Panc1 (cell line): ENCODE measurements at regions not wholly inside any gene's neighbourhood (a gene's known extent, or its start where the extent isn't known, plus 50 kb on each side); places are given as distances from the start of the nearest gene placed in this dataset.
A peak's percentile ranks its signal among the peaks of the same experiment; 100 is the strongest.

ENCODE experiments used
- ATAC-seq: fragments of 200-7000 bp; cut with Tn5 transposase; 2 replicates; pipeline ENCODE4 v1.9.1; 2020; ENCODE audit warnings: mild to moderate bottlenecking, moderate library complexity
- BruUV-seq: library from RNA; stranded (reverse); fragments of 400-500 nt; replicated peaks from 2 replicates; lab custom pipeline; 2021; lab: Mats Ljungman, UMichigan
- CTCF ChIA-PET: fragments of 300-600 bp; sonication (Branson Sonifier 250); formaldehyde crosslinking; loops from one replicate; lab custom pipeline; 2022; ENCODE audit warnings: antibody characterized with exemption; lab: Charles Lee
- POLR2A ChIA-PET: fragments of 300-600 bp; sonication (Branson Sonifier 250); formaldehyde crosslinking; loops from one replicate; lab custom pipeline; 2022; ENCODE audit warnings: antibody characterized with exemption; lab: Charles Lee
- DNase-seq: peaks from one replicate; pipeline ENCODE4 v3.0.0-alpha.2; 2010; ENCODE audit warnings: low read depth, low spot score
- H3K27ac ChIP-seq: 2 replicates; pipeline ENCODE4 v1.5.1; 2011; ENCODE audit warnings: mild to moderate bottlenecking, low read length, inconsistent platforms
- H3K27me3 ChIP-seq: fragments of 200-500 bp; sonication (Bioruptor generic); 2 replicates; pipeline ENCODE4 v1.6.0; 2014; ENCODE audit warnings: low read length, inconsistent platforms; ENCODE audit not compliant: control insufficient read depth, insufficient read depth
- H3K36me3 ChIP-seq: fragments of 200-500 bp; sonication (Bioruptor generic); 2 replicates; pipeline ENCODE4 v1.5.1; 2014; ENCODE audit warnings: inconsistent platforms, mild to moderate bottlenecking, low read length, moderate library complexity; ENCODE audit not compliant: control insufficient read depth, insufficient read depth
- H3K4me1 ChIP-seq: 2 replicates; pipeline ENCODE4 v1.5.1; 2011; ENCODE audit warnings: inconsistent platforms, mild to moderate bottlenecking, low read length, moderate library complexity; ENCODE audit not compliant: control insufficient read depth, insufficient read depth
- H3K4me3 ChIP-seq, 2 experiments: 2 replicates each; pipeline ENCODE4 v1.5.1; 2011 to 2012; ENCODE audit warnings: low read depth in 2 of 2, low read length in 2 of 2, mild to moderate bottlenecking in 2 of 2, inconsistent platforms in 1 of 2, moderate library complexity in 1 of 2
- H3K9me3 ChIP-seq: fragments of 200-500 bp; sonication (Bioruptor generic); 2 replicates; pipeline ENCODE4 v1.5.1; 2014; ENCODE audit warnings: low read depth, mild to moderate bottlenecking, inconsistent platforms, low read length, moderate library complexity; ENCODE audit not compliant: control insufficient read depth, insufficient read depth
- POLR2AphosphoS5 ChIP-seq: IDR thresholded peaks from 2 replicates; pipeline ENCODE4 v1.6.1; 2012; ENCODE audit warnings: mild to moderate bottlenecking, low read depth, low read length, moderate library complexity
- SIN3A ChIP-seq: IDR thresholded peaks from 2 replicates; pipeline ENCODE4 v1.6.1; 2012; ENCODE audit warnings: low read depth, mild to moderate bottlenecking, low read length, moderate library complexity, borderline replicate concordance; ENCODE audit not compliant: insufficient read depth
- TCF7L2 ChIP-seq: IDR thresholded peaks from 2 replicates; pipeline ENCODE4 v1.6.1; 2011; ENCODE audit warnings: mild to moderate bottlenecking, low read depth, low read length, inconsistent platforms
- in situ Hi-C: cut with HindIII; loops from 2 replicates; pipeline ENCODE4 v1.10.0; 2016; ENCODE audit warnings: low sequenced_read_pairs, low pct_unique_long_range_greater_than_20kb
- intact Hi-C: fragments of 100-400 bp; cut with micrococcal nuclease; formaldehyde crosslinking; loops from one replicate; pipeline ENCODE4 v1.10.0; 2022; ENCODE audit not compliant: unreplicated experiment
- TF ChIP-seq, protein P1 (sequence below), 2 experiments: IDR thresholded peaks; 2 replicates each; pipeline ENCODE4 v1.6.1; 2011 to 2012; ENCODE audit warnings: low read depth in 2 of 2, control low read depth in 1 of 2, low read length in 1 of 2, mild to moderate bottlenecking in 1 of 2, moderate library complexity in 1 of 2; ENCODE audit not compliant: insufficient read depth in 1 of 2
- TF ChIP-seq, protein P2 (sequence below): fragments of 450-650 bp; IDR thresholded peaks from 2 replicates; pipeline ENCODE4 v1.5.1; 2017; ENCODE audit warnings: mild to moderate bottlenecking

DNA sequence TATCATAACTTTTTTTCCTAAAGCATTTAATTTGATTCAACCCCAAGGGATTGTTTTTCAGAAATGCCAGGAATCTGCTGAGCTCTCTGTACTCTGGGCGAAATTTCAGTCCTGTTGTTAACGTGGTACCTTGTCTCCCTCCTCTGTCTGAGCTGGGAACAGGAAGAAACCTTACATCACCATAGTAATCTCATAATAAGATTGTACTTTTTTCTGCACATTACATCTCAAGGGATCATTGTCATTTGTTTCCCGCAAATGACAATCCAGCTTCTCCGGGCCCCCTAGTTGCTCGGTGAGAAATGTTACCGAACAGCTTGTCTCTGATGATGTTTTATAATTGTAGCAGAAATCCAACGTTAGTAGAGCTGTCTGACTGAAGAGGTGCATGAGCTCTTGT lies 152.7 kb upstream of the ERCC4 start:
- H3K27ac ChIP-seq = no peak overlapping the region
- ChIA-PET POLR2A (no interaction called here), CTCF (interaction anchor here (0.9 kb wide), 1 partner anchor 107 kb away, joined by 3 read pairs; no protein-coding TSS in a partner anchor)
- no TSS peak for BruUV-seq
- no peaks in the 10 kb centered on the region for H3K9me3 ChIP-seq
- DNase-seq (no peak), ATAC-seq (peak; percentile 65; the same call in 1 of the 2 replicates)
- intact Hi-C loops = no loop called here
- peaks cover 5% of the 10 kb centered on the region; the same call in 1 of the 2 replicates for H3K27me3 ChIP-seq
- in situ Hi-C loops = no loop called here
- no peaks in the 10 kb centered on the region for H3K36me3 ChIP-seq
- H3K4me1 ChIP-seq = no peaks in the 10 kb centered on the region
- H3K4me3 ChIP-seq = no peak overlapping the region
- TF ChIP-seq, protein P1, sequence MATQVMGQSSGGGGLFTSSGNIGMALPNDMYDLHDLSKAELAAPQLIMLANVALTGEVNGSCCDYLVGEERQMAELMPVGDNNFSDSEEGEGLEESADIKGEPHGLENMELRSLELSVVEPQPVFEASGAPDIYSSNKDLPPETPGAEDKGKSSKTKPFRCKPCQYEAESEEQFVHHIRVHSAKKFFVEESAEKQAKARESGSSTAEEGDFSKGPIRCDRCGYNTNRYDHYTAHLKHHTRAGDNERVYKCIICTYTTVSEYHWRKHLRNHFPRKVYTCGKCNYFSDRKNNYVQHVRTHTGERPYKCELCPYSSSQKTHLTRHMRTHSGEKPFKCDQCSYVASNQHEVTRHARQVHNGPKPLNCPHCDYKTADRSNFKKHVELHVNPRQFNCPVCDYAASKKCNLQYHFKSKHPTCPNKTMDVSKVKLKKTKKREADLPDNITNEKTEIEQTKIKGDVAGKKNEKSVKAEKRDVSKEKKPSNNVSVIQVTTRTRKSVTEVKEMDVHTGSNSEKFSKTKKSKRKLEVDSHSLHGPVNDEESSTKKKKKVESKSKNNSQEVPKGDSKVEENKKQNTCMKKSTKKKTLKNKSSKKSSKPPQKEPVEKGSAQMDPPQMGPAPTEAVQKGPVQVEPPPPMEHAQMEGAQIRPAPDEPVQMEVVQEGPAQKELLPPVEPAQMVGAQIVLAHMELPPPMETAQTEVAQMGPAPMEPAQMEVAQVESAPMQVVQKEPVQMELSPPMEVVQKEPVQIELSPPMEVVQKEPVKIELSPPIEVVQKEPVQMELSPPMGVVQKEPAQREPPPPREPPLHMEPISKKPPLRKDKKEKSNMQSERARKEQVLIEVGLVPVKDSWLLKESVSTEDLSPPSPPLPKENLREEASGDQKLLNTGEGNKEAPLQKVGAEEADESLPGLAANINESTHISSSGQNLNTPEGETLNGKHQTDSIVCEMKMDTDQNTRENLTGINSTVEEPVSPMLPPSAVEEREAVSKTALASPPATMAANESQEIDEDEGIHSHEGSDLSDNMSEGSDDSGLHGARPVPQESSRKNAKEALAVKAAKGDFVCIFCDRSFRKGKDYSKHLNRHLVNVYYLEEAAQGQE (IDR thresholded peaks at IDR 0.05; ENCODE audit: insufficient read depth in 1 of 2, low read depth in 2 of 2, low read length in 1 of 2) = no peak
- no peak for TF ChIP-seq SIN3A
- no peak for TF ChIP-seq TCF7L2
- TF ChIP-seq, protein P2, sequence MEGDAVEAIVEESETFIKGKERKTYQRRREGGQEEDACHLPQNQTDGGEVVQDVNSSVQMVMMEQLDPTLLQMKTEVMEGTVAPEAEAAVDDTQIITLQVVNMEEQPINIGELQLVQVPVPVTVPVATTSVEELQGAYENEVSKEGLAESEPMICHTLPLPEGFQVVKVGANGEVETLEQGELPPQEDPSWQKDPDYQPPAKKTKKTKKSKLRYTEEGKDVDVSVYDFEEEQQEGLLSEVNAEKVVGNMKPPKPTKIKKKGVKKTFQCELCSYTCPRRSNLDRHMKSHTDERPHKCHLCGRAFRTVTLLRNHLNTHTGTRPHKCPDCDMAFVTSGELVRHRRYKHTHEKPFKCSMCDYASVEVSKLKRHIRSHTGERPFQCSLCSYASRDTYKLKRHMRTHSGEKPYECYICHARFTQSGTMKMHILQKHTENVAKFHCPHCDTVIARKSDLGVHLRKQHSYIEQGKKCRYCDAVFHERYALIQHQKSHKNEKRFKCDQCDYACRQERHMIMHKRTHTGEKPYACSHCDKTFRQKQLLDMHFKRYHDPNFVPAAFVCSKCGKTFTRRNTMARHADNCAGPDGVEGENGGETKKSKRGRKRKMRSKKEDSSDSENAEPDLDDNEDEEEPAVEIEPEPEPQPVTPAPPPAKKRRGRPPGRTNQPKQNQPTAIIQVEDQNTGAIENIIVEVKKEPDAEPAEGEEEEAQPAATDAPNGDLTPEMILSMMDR = peak; percentile 46; the same call in 1 of the 2 replicates
- no peak for TF ChIP-seq POLR2AphosphoS5

DNA sequence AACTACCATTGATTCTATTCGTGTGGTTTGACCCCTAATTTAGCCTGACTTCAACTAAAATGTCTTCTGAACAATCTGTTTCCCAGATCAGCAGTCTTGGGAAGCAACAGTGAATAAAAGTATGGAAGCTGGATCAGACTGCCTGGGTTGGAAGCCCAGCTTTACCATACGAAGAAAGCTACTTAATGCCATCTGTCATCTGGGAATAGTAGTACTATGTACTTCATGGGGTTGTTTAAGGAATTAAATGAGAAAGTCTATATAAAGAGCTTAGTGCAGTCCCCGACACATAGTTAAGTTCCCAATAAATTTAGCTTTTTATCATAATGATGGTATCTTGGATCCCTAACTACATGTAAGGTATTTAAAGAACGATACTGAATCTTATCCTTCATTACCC lies 151.5 kb upstream of the ERCC4 start:
- no peak for TF ChIP-seq POLR2AphosphoS5
- TF ChIP-seq, protein P1 (IDR thresholded peaks at IDR 0.05; ENCODE audit: insufficient read depth in 1 of 2, low read depth in 2 of 2, low read length in 1 of 2) = no peak
- no peak for TF ChIP-seq SIN3A
- TF ChIP-seq, protein P2 = no peak
- TF ChIP-seq TCF7L2 = no peak
- ATAC-seq (no peak), DNase-seq (no peak)
- Histone ChIP-seq H3K4me1 (no peaks in the 10 kb centered on the region), H3K9me3 (no peaks in the 10 kb centered on the region), H3K27me3 (peaks cover 8% of the 10 kb centered on the region), H3K4me3 (no peak overlapping the region), H3K36me3 (no peaks in the 10 kb centered on the region), H3K27ac (no peak overlapping the region)
- BruUV-seq = no TSS peak
- intact Hi-C loops = no loop called here
- in situ Hi-C loops = no loop called here
- POLR2A ChIA-PET = no interaction called here
- CTCF ChIA-PET = no interaction called here
